SJSA1 (cell line): ENCODE measurements at regions not wholly inside any gene's neighbourhood (a gene's known extent, or its start where the extent isn't known, plus 50 kb on each side); places are given as distances from the start of the nearest gene placed in this dataset.

ENCODE experiments used
- DNase-seq, 2 experiments: peaks; one replicate each; pipeline ENCODE4 v3.0.0-alpha.2; 2015 to 2020; ENCODE audit warnings: low spot score in 2 of 2, low read depth in 1 of 2
- H3K27ac ChIP-seq: fragments of 250-450 bp; sonication (Bioruptor Pico); 2 replicates; pipeline ENCODE4 v1.5.1; 2020; ENCODE audit warnings: mild to moderate bottlenecking, moderate library complexity
- H3K27me3 ChIP-seq: fragments of 250-450 bp; sonication (Bioruptor Pico); replicated peaks from 2 replicates; pipeline ENCODE4 v1.5.1; 2020; ENCODE audit warnings: mild to moderate bottlenecking, moderate library complexity
- H3K36me3 ChIP-seq: fragments of 250-450 bp; sonication (Bioruptor Pico); 2 replicates; pipeline ENCODE4 v1.5.1; 2020; ENCODE audit warnings: mild to moderate bottlenecking
- H3K4me1 ChIP-seq: fragments of 250-450 bp; sonication (Bioruptor Pico); replicated peaks from 2 replicates; pipeline ENCODE4 v1.6.1; 2021; ENCODE audit warnings: mild to moderate bottlenecking
- H3K4me3 ChIP-seq: fragments of 250-450 bp; sonication (Bioruptor Pico); 2 replicates; pipeline ENCODE4 v1.5.1; 2020; ENCODE audit warnings: mild to moderate bottlenecking
- H3K9me3 ChIP-seq: fragments of 250-450 bp; sonication (Bioruptor Pico); replicated peaks from 2 replicates; pipeline ENCODE4 v1.5.1; 2020; ENCODE audit warnings: mild to moderate bottlenecking

DNA sequence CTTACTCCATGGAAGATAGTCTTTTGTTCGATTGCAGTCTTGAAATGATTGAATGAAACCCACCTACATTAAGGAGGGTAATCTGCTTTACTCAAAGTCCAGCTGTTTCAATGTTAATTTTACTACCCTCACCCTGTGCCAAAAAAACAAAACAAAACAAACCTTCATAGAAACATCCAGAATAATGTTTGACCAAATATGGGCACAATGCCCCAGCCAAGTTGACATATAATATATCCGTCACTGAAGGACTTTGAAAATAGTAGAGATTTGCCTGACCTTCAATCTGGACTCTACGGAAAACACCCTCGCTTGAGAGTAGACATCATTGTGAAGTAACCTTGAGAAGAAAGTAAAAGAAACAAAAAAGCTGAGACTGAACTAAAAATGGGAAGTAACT, 550.5 kb upstream of the SMIM31 start:
- H3K27me3 ChIP-seq, result no peaks in the 10 kb centered on the region
- H3K9me3 ChIP-seq, result no peaks in the 10 kb centered on the region
- H3K4me1 ChIP-seq, result peaks cover 31% of the 10 kb centered on the region
- H3K27ac ChIP-seq, result peak overlapping the region; percentile 99
- no peak overlapping the region for H3K4me3 ChIP-seq
- no peak for DNase-seq
- no peaks in the 10 kb centered on the region for H3K36me3 ChIP-seq

DNA sequence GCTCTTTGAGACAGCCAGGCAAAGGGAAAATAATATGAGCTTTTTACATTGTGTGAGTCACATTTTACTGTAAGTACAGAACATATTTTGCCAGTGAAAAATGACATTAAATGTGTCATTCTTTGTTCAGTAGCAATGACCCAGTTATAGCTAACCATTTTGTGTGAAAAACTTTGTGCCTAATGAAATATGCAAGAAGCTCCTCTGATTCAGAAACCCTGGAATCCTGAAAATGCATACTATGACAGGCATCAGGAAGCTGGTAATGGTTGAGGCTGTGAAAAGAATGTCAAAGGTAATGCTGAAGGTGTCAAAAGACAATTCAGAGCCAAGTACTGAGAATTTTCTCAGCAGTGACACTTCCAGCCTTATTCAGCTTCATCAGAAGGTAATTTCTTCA, 549.5 kb upstream of the SMIM31 start:
- no peaks in the 10 kb centered on the region for H3K27me3 ChIP-seq
- no peaks in the 10 kb centered on the region for H3K36me3 ChIP-seq
- DNase-seq, result peak; percentile 57 to 91
- peak overlapping the region; percentile 99 for H3K27ac ChIP-seq
- no peak overlapping the region for H3K4me3 ChIP-seq
- peaks cover 31% of the 10 kb centered on the region for H3K4me1 ChIP-seq
- no peaks in the 10 kb centered on the region for H3K9me3 ChIP-seq

GRCh38 chr4:164207460-164207859, 546.5 kb upstream of the SMIM31 start:
- Histone ChIP-seq H3K9me3 (no peaks in the 10 kb centered on the region), H3K27me3 (no peaks in the 10 kb centered on the region), H3K4me1 (peaks cover 42% of the 10 kb centered on the region), H3K27ac (no peak overlapping the region), H3K4me3 (no peak overlapping the region), H3K36me3 (no peaks in the 10 kb centered on the region)
- DNase-seq, result no peak

DNA sequence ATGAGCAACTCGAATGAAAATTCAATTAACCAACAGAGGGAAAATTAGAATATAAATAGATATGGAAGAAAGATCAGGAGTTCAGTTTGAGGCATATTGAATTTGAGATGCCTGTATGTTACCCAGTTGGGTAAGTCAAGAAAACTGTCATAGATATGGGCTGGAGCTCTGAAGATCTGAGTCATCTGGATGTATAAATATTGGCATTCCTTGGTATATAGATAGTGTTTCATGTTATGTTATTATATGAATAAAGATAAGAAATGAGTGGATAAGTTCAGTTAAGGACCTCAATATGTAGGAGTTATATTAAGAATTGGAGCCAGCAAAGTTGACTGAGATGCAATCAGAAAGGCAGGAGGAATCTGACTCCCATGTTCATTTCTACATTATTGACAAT, 543.6 kb upstream of the SMIM31 start:
- H3K27me3 ChIP-seq, result no peaks in the 10 kb centered on the region
- no peaks in the 10 kb centered on the region for H3K9me3 ChIP-seq
- H3K4me1 ChIP-seq, result peaks cover 19% of the 10 kb centered on the region
- no peak overlapping the region for H3K4me3 ChIP-seq
- H3K36me3 ChIP-seq, result no peaks in the 10 kb centered on the region
- DNase-seq, result no peak
- H3K27ac ChIP-seq, result no peak overlapping the region

- Histone ChIP-seq H3K36me3 (no peaks in the 10 kb centered on the region), H3K27me3 (no peaks in the 10 kb centered on the region), H3K27ac (peak overlapping the region; percentile 27; the same call in 1 of the 2 replicates), H3K4me3 (no peak overlapping the region), H3K9me3 (no peaks in the 10 kb centered on the region), H3K4me1 (peaks cover 14% of the 10 kb centered on the region)
- peak in 1 of 2 experiments; percentile 22 for DNase-seq
These were observed 541.8 kb upstream of the SMIM31 start for GRCh38 chr4:164212134-164212533.

GRCh38 chr4:164212714-164213113, 541.2 kb upstream of the SMIM31 start:
- no peak overlapping the region for H3K4me3 ChIP-seq
- H3K9me3 ChIP-seq, result no peaks in the 10 kb centered on the region
- H3K36me3 ChIP-seq, result no peaks in the 10 kb centered on the region
- H3K4me1 ChIP-seq, result peaks cover 14% of the 10 kb centered on the region
- DNase-seq, result peak in 1 of 2 experiments; percentile 31
- H3K27me3 ChIP-seq, result no peaks in the 10 kb centered on the region
- peak overlapping the region; percentile 27; the same call in 1 of the 2 replicates for H3K27ac ChIP-seq

DNA sequence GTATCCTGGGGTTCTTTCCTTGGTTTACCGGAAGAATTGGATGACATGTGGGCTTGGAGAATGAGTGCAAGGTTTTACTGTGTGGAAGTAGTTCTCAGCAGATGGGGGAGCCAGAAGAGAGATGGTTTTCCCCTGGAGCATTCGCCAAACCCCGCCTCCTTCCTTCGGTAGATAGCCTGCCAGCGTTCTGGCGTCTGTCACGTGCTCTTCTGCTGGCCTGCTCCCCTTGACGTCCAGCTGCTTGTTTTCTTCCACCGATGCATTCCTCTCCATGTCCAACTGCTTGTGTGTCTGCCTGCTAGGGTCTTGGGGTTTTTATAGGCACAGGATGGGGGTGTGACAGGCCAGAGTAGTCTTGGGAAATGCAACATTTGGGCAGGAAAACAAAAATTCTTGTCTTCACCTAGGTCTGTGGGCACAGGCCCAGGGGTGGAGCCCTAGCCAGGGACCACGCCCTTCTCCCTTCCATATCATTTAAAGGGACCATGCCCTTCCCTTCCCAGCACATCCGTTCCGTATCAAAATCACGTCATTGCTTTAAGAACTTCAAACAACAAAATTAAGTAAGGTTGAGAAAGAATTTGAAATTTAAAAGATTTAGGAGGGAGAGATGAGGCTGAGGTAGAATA, 538.7 kb upstream of the SMIM31 start:
- Histone ChIP-seq H3K4me3 (no peak overlapping the region), H3K9me3 (no peaks in the 10 kb centered on the region), H3K27ac (no peak overlapping the region), H3K27me3 (no peaks in the 10 kb centered on the region), H3K4me1 (peaks cover 14% of the 10 kb centered on the region), H3K36me3 (no peaks in the 10 kb centered on the region)
- no peak for DNase-seq

DNA sequence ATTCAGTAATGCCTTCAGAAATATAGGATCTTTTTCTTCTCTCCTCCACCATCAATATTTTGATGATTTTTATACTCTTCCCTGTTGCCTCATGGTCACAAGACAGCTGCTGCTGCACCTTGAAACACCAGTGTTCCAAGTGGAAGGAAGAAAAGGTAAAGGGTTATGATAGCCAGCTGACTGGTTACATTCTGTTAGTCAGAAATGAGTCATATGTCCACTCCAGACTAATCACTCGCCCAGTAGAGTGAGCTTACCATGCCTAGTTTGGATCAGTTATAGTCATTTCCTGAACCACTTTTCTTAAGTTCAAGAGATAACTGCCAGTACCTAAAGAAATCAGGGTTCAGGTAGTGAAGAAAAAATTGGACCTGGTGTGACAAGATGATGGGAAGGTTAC, 532.3 kb upstream of the SMIM31 start:
- peak in 1 of 2 experiments; percentile 50 for DNase-seq
- no peaks in the 10 kb centered on the region for H3K27me3 ChIP-seq

DNA sequence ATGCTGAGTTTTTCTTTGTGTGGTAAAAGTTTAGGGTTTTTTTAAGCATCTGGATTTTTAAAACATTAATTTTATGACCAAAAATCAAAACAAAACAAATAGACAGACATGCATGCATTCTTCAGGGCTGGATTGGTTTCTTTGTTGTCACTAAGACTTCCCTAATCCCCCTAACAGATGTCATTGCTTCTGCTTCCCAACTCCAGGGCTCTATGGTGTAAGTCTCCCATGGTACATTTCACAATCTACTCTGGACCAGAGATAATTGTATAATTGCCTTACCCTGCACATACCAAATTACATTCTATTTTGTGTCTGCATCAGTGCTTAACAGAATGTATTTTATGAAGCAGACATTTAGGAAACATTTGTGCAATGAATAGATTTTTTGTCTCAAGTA, 529.1 kb upstream of the SMIM31 start:
- Histone ChIP-seq H3K27ac (no peak overlapping the region), H3K36me3 (no peaks in the 10 kb centered on the region), H3K4me3 (no peak overlapping the region), H3K27me3 (no peaks in the 10 kb centered on the region), H3K4me1 (peaks cover 7% of the 10 kb centered on the region), H3K9me3 (no peaks in the 10 kb centered on the region)
- no peak for DNase-seq

More for the DNA sequence above, 532.3 kb upstream of the SMIM31 start:
- Histone ChIP-seq H3K4me3 (no peak overlapping the region), H3K9me3 (no peaks in the 10 kb centered on the region), H3K4me1 (peaks cover 7% of the 10 kb centered on the region), H3K27ac (peak overlapping the region; percentile 17; the same call in 1 of the 2 replicates), H3K36me3 (no peaks in the 10 kb centered on the region)

DNA sequence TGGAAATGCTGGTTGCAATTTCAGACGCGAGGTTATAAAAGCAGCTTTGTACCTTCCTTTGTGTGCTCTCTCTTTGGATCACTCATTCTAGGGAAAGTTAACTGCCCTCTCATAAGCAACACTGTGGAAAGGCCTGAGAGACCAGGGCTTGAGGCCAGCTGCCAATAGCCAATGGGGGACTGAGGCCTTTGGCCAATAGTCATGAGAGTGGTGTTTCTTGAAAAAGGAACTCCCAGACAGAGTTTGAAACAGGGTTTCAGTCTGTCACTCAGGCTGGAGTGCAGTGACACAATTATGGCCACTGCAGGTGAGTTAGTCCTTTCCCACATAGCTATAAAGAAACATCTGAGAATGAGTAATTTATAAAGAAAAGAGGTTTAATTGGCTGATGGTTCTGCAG, 524.7 kb upstream of the SMIM31 start:
- no peak for DNase-seq
- no peak overlapping the region for H3K27ac ChIP-seq
- H3K36me3 ChIP-seq, result no peaks in the 10 kb centered on the region
- H3K4me3 ChIP-seq, result no peak overlapping the region
- H3K9me3 ChIP-seq, result no peaks in the 10 kb centered on the region
- no peaks in the 10 kb centered on the region for H3K27me3 ChIP-seq
- H3K4me1 ChIP-seq, result no peaks in the 10 kb centered on the region

DNA sequence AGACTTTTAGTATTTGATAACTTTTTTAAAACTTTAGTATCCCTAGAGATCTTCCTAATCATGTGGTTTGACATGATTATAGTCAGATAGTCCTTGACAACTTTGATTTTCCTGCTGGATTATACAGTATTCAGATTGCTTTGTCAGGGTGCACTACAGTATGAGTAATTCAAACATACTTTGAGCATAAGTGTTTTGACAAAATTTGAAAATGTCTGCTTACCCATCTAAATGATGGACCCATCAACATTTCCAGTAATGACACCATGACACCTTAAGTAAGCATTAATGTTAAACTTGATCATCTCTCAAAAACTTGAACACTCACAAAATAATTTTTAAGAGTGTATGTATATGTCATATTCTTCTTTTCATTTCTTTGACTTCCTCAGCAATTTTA, 514.5 kb upstream of the SMIM31 start:
- Histone ChIP-seq H3K9me3 (no peaks in the 10 kb centered on the region), H3K4me1 (peaks cover 6% of the 10 kb centered on the region), H3K27ac (no peak overlapping the region), H3K27me3 (no peaks in the 10 kb centered on the region), H3K4me3 (no peak overlapping the region), H3K36me3 (no peaks in the 10 kb centered on the region)
- no peak for DNase-seq

DNA sequence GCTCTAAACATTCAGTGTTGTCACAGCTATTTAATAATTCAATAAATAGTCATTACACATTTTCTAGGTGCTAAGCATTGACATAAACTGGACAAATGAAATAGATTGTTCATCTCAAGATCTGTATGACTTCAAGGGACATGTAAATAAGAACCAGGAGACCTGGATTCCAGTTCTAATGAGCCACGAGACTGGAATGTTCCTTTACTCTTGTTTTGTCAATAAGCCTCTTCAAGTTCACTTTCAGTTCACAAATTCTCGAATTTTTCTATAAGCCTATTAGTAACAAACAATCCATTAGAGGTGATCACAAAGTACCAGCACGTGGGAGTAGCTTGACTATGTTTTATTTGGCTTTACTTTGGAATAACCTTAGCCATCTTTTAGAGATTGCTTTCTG, 514.0 kb upstream of the SMIM31 start:
- H3K4me1 ChIP-seq, result peaks cover 6% of the 10 kb centered on the region
- H3K4me3 ChIP-seq, result no peak overlapping the region
- H3K27ac ChIP-seq, result no peak overlapping the region
- DNase-seq, result no peak
- H3K36me3 ChIP-seq, result no peaks in the 10 kb centered on the region
- H3K27me3 ChIP-seq, result no peaks in the 10 kb centered on the region
- no peaks in the 10 kb centered on the region for H3K9me3 ChIP-seq

DNA sequence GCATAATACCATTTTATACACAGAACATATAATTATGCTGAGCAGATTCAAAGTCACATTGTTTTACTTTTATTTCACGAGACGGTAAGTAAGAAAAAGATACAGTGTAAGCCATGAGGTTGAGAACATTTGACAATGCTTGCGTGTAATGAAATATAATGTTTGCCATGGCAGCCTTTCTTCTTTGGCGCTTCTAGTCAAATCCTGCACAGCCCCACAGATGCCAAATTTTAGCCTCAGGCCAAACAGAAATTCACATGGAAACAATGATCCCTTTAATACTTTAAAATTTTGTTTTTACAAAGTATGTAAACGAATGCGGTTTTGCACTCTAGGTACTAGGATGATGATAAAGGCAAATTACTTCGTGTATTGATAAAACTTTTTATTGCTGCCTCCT, 502.7 kb upstream of the SMIM31 start:
- Histone ChIP-seq H3K27me3 (no peaks in the 10 kb centered on the region), H3K4me1 (0 out of 2 replicates have a peak, but pooled peaks cover 12% of the 10 kb centered on the region), H3K9me3 (no peaks in the 10 kb centered on the region), H3K4me3 (no peak overlapping the region), H3K27ac (no peak overlapping the region), H3K36me3 (no peaks in the 10 kb centered on the region)
- peak in 1 of 2 experiments; percentile 27 for DNase-seq

- Histone ChIP-seq H3K27ac (no peak overlapping the region), H3K4me3 (no peak overlapping the region), H3K4me1 (0 out of 2 replicates have a peak, but pooled peaks cover 12% of the 10 kb centered on the region), H3K9me3 (no peaks in the 10 kb centered on the region), H3K36me3 (no peaks in the 10 kb centered on the region), H3K27me3 (no peaks in the 10 kb centered on the region)
- DNase-seq, result peak; percentile 29 to 41
These were observed 501.6 kb upstream of the SMIM31 start for GRCh38 chr4:164252286-164252685.

- Histone ChIP-seq H3K27me3 (no peaks in the 10 kb centered on the region), H3K27ac (no peak overlapping the region), H3K9me3 (no peaks in the 10 kb centered on the region), H3K4me1 (no peaks in the 10 kb centered on the region), H3K4me3 (no peak overlapping the region), H3K36me3 (no peaks in the 10 kb centered on the region)
- DNase-seq, result peak; percentile 37 to 55
These were observed 492.1 kb upstream of the SMIM31 start for GRCh38 chr4:164261831-164262230.
